Upper lobe of right lung (tissue), 1 donor: ENCODE measurements at regions not wholly inside any gene's neighbourhood (a gene's known extent, or its start where the extent isn't known, plus 50 kb on each side); places are given as distances from the start of the nearest gene placed in this dataset.

ENCODE experiments used
- ATAC-seq: fragments of 200-7000 bp; cut with Tn5 transposase; one replicate; pipeline ENCODE4 v1.9.1; 2020; ENCODE audit warnings: mild to moderate bottlenecking, moderate library complexity
- DNase-seq: peaks from one replicate; pipeline ENCODE4 v3.0.0-alpha.2; 2020
- H3K27ac ChIP-seq: fragments of 200-600 bp; one replicate; pipeline ENCODE4 v1.8.0; 2022
- H3K27me3 ChIP-seq: fragments of 200-600 bp; one replicate; pipeline ENCODE4 v1.8.0; 2022; ENCODE audit warnings: mild to moderate bottlenecking
- H3K36me3 ChIP-seq: fragments of 200-600 bp; one replicate; pipeline ENCODE4 v1.8.0; 2022
- H3K4me1 ChIP-seq: fragments of 200-600 bp; one replicate; pipeline ENCODE4 v1.8.0; 2022
- H3K4me3 ChIP-seq: fragments of 200-600 bp; one replicate; pipeline ENCODE4 v1.8.0; 2022; ENCODE audit warnings: mild to moderate bottlenecking
- H3K9me3 ChIP-seq: fragments of 200-600 bp; one replicate; pipeline ENCODE4 v1.8.0; 2022
- intact Hi-C: fragments of 100-400 bp; cut with DNase I; formaldehyde crosslinking; loops from one replicate; pipeline ENCODE4 v1.11.0; 2022
- TF ChIP-seq, protein P1 (sequence below): fragments of 200-600 bp; IDR thresholded peaks from one replicate; pipeline ENCODE4 v1.8.0; 2022; ENCODE audit warnings: antibody characterized with exemption
- donor health status: DM: no; HTN: yes; CAD: no; lungs with severe emphysema.

DNA sequence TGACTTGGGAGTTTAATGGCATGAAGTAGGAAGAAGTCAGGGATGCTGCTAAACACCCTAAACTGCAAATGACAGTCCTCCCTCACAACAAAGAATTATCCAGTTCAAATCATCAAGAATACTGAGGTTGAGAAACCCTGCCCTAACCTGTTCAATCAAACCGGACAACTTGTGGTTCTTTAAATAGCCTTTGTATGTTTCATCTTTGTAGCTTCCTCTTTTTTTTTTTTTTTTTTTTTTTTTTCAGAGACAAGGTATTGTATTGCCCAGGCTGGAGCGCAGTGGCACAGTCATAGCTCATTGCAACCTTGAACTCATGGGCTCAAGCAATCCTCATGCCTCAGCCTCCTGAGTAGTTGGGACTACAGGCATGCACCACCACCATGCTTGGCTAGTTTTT lies 52.5 kb upstream of the TTC29 start:
- Histone ChIP-seq H3K4me1 (no peaks in the 10 kb centered on the region), H3K36me3 (no peaks in the 10 kb centered on the region), H3K27ac (no peak overlapping the region), H3K27me3 (no peaks in the 10 kb centered on the region), H3K9me3 (no peaks in the 10 kb centered on the region), H3K4me3 (no peak overlapping the region)
- no peak for DNase-seq
- TF ChIP-seq, protein P1, sequence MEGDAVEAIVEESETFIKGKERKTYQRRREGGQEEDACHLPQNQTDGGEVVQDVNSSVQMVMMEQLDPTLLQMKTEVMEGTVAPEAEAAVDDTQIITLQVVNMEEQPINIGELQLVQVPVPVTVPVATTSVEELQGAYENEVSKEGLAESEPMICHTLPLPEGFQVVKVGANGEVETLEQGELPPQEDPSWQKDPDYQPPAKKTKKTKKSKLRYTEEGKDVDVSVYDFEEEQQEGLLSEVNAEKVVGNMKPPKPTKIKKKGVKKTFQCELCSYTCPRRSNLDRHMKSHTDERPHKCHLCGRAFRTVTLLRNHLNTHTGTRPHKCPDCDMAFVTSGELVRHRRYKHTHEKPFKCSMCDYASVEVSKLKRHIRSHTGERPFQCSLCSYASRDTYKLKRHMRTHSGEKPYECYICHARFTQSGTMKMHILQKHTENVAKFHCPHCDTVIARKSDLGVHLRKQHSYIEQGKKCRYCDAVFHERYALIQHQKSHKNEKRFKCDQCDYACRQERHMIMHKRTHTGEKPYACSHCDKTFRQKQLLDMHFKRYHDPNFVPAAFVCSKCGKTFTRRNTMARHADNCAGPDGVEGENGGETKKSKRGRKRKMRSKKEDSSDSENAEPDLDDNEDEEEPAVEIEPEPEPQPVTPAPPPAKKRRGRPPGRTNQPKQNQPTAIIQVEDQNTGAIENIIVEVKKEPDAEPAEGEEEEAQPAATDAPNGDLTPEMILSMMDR, result no peak
- intact Hi-C loops, result no loop called here
- no peak for ATAC-seq

DNA sequence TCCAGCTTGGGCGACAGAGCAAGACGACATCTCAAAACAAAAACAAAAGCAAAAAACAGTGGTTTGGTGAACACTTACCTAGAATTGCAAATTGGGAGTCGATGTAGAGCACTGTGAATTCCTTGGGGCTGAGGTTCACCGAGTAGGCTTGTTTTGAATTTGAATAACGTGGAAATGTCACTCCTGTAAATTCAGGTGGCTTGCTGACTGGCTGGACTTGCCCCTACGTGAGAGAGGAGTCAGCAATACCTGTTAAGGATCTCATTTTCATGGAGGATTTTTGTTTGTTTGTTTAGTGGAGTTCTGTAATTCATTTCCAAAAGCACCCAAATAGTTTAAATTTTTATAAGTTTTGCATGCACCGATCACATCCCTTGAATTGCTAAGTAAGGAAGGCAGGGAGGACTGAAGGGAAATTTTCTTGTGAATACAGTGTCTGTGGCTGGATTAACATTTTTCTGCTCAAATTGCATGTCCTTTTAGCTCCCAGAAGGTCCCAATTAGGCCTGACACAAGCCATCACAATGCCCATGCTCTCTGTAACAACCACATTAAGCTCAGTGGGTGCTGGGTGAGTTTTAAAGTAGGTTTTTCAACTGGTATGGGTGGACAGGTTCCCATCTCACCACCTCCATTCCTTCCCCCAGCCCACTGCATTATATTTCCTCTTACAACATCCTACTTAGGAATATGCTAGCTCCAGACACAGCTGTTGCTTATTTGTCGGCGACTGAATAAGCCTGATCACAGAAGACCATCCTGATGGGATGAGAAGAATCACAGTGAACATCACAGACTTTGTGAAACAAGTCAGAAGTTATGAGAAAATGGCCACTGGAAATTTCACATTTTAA lies 58.5 kb upstream of the TTC29 start:
- intact Hi-C loops, result no loop called here
- Histone ChIP-seq H3K27me3 (no peaks in the 10 kb centered on the region), H3K9me3 (no peaks in the 10 kb centered on the region), H3K36me3 (no peaks in the 10 kb centered on the region), H3K27ac (no peak overlapping the region), H3K4me3 (no peak overlapping the region), H3K4me1 (no peaks in the 10 kb centered on the region)
- no peak for ATAC-seq
- TF ChIP-seq, protein P1, result no peak
- DNase-seq, result no peak

- no peak for ATAC-seq
These were observed 60.6 kb upstream of the TTC29 start for GRCh38 chr4:147006229-147006628.

GRCh38 chr4:147009875-147010274 lies 64.2 kb upstream of the TTC29 start:
- H3K36me3 ChIP-seq, result no peaks in the 10 kb centered on the region
- no peak overlapping the region for H3K4me3 ChIP-seq
- H3K4me1 ChIP-seq, result no peaks in the 10 kb centered on the region
- H3K9me3 ChIP-seq, result no peaks in the 10 kb centered on the region
- H3K27me3 ChIP-seq, result no peaks in the 10 kb centered on the region
- H3K27ac ChIP-seq, result no peak overlapping the region
- TF ChIP-seq, protein P1, result no peak
- DNase-seq (no peak), ATAC-seq (no peak)
- intact Hi-C loops, result loop anchor here (10.0 kb wide), 1 partner anchor 575 kb away; no protein-coding TSS in a partner anchor

More at GRCh38 chr4:147006229-147006628, 60.6 kb upstream of the TTC29 start:
- H3K36me3 ChIP-seq, result no peaks in the 10 kb centered on the region
- intact Hi-C loops, result no loop called here
- no peak for DNase-seq
- H3K4me3 ChIP-seq, result no peak overlapping the region
- H3K9me3 ChIP-seq, result no peaks in the 10 kb centered on the region
- no peaks in the 10 kb centered on the region for H3K4me1 ChIP-seq
- no peak overlapping the region for H3K27ac ChIP-seq
- no peaks in the 10 kb centered on the region for H3K27me3 ChIP-seq
- TF ChIP-seq, protein P1, result no peak

DNA sequence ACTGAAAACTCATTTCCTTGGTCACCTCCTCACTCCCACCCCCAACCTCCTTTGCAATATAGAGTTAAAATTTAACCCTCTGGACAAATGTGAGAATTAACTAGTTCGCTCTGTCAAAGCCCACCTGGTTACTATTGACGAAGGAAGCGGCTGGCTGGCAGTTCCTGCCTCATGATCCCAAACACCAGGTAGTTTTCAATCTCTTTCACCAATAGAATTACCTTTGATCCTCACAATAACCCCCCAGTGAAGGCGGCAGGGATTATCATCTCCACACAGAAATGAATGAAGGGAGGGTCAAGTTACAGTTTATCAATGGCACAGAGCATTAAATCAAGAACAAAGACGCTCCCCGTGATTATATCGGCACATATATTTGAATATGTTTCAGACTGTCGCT lies 65.7 kb upstream of the TTC29 start:
- ATAC-seq, result no peak
- Histone ChIP-seq H3K4me3 (no peak overlapping the region), H3K36me3 (no peaks in the 10 kb centered on the region), H3K9me3 (no peaks in the 10 kb centered on the region), H3K27ac (no peak overlapping the region), H3K4me1 (no peaks in the 10 kb centered on the region), H3K27me3 (peaks cover 5% of the 10 kb centered on the region)
- DNase-seq, result no peak
- TF ChIP-seq, protein P1, result no peak
- intact Hi-C loops, result loop anchor here (10.0 kb wide), 1 partner anchor 573 kb away; no protein-coding TSS in a partner anchor
